ENCODE measurements at regions not wholly inside any gene's neighbourhood (a gene's known extent, or its start where the extent isn't known, plus 50 kb on each side); places are given as distances from the start of the nearest gene placed in this dataset.

- TF ChIP-seq CTCF (IDR thresholded peaks at IDR 0.05) = no peak
- no peak for TF ChIP-seq EZH2 (IDR thresholded peaks at IDR 0.05; ENCODE audit: borderline replicate concordance, insufficient read depth, low read depth, low read length, poor library complexity, severe bottlenecking)
Observed at GRCh38 chr19:30319411-30319810, 52.8 kb upstream of the ZNF536 start.
